Thoracic aorta (tissue), 2 donors: ENCODE measurements at regions not wholly inside any gene's neighbourhood (a gene's known extent, or its start where the extent isn't known, plus 50 kb on each side); places are given as distances from the start of the nearest gene placed in this dataset.

Experiments
- ATAC-seq: fragments of 150-250 bp; one replicate; pipeline ENCODE4 v1.8.0; 2017; ENCODE audit warnings: low read depth; ENCODE audit not compliant: insufficient number of reproducible peaks, low FRiP score
- DNase-seq: peaks from one replicate; pipeline ENCODE4 v3.0.0-alpha.2; 2020; ENCODE audit warnings: low spot score
- H3K27ac ChIP-seq, 2 donors: fragments of 200-600 bp; sonication (generic); 1 replicate in 1 of 2; 2 replicates in 1 of 2; pipeline ENCODE4 v1.5.1; 2016; ENCODE audit warnings: mild to moderate bottlenecking in 2 of 2, moderate library complexity in 2 of 2
- H3K27me3 ChIP-seq: fragments of 200-600 bp; sonication (generic); replicated peaks from 2 replicates; pipeline ENCODE4 v1.6.0; 2016; ENCODE audit warnings: mild to moderate bottlenecking; ENCODE audit not compliant: insufficient read depth
- H3K36me3 ChIP-seq: fragments of 200-600 bp; sonication (generic); one replicate; pipeline ENCODE4 v1.5.1; 2016
- H3K4me1 ChIP-seq, 2 donors: fragments of 200-600 bp; sonication (generic); 1 replicate in 1 of 2; 2 replicates in 1 of 2; pipeline versions ENCODE4 v1.5.1 to v1.6.0; 2016; ENCODE audit warnings: low read depth in 2 of 2, mild to moderate bottlenecking in 1 of 2; ENCODE audit not compliant: control insufficient read depth in 1 of 2
- H3K4me3 ChIP-seq: fragments of 200-600 bp; sonication (generic); 2 replicates; pipeline ENCODE4 v1.5.1; 2016; ENCODE audit warnings: mild to moderate bottlenecking
- H3K9me3 ChIP-seq: fragments of 200-600 bp; sonication (generic); 2 replicates; pipeline ENCODE4 v1.5.1; 2016
- TF ChIP-seq, protein P1 (sequence below): fragments of 200-600 bp; sonication (generic); IDR thresholded peaks from one replicate; pipeline ENCODE4 v1.5.1; 2019; ENCODE audit warnings: antibody characterized with exemption

DNA sequence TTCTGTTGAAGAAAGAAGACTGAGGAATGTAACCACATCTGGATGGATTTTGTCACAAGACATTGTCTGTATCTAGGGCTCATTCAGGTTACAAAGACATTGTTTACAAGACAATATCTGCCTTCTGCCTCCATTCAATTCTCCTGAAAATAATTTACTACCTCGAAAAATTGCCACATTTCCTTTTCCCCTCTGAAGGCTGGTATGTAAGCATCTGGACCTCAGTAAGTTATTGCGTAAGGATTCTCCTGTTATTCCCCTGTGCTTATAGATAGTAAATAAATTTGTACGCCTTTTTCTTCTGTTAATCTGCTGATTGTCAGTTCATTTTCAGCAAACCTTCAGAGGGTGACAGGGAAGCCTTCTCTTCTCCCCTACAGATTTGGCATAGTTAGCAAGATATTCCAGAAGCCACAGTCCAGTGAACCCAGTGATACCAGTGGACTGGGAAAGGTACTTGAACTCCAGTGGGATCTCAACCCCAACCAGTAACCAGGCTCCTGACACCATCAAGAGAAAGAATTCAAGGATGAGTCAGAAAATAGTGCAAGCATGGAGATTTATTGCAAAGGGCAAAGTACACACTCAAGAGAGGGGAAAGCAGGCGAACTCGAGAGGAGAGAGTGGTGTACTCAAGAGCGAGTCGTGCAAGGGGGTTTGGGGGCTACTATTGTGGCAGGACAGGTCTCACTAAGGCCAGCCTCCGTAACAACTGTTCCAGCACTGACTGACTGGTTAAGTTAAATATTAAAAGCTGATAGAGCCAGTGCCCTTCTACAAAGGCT lies 706.9 kb upstream of the GHITM start:
- DNase-seq = no peak
- Histone ChIP-seq H3K27ac (no peak overlapping the region), H3K9me3 (no peaks in the 10 kb centered on the region), H3K27me3 (no peaks in the 10 kb centered on the region), H3K36me3 (no peaks in the 10 kb centered on the region), H3K4me3 (no peak overlapping the region), H3K4me1 (peaks cover 0 to 8% of the 10 kb centered on the region in 2 donors)
- no peak for ATAC-seq
- TF ChIP-seq, protein P1, sequence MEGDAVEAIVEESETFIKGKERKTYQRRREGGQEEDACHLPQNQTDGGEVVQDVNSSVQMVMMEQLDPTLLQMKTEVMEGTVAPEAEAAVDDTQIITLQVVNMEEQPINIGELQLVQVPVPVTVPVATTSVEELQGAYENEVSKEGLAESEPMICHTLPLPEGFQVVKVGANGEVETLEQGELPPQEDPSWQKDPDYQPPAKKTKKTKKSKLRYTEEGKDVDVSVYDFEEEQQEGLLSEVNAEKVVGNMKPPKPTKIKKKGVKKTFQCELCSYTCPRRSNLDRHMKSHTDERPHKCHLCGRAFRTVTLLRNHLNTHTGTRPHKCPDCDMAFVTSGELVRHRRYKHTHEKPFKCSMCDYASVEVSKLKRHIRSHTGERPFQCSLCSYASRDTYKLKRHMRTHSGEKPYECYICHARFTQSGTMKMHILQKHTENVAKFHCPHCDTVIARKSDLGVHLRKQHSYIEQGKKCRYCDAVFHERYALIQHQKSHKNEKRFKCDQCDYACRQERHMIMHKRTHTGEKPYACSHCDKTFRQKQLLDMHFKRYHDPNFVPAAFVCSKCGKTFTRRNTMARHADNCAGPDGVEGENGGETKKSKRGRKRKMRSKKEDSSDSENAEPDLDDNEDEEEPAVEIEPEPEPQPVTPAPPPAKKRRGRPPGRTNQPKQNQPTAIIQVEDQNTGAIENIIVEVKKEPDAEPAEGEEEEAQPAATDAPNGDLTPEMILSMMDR = no peak

- no peak overlapping the region for H3K27ac ChIP-seq
- TF ChIP-seq, protein P1 = no peak
- H3K9me3 ChIP-seq = no peaks in the 10 kb centered on the region
- no peak for ATAC-seq
- no peaks in the 10 kb centered on the region for H3K36me3 ChIP-seq
- H3K4me3 ChIP-seq = no peak overlapping the region
- no peak for DNase-seq
- H3K27me3 ChIP-seq = no peaks in the 10 kb centered on the region
- peaks cover 0 to 8% of the 10 kb centered on the region in 2 donors for H3K4me1 ChIP-seq
Observed at GRCh38 chr10:83433705-83434104, 705.6 kb upstream of the GHITM start.

GRCh38 chr10:83448013-83448412 lies 691.3 kb upstream of the GHITM start:
- Histone ChIP-seq H3K4me1 (no peaks in the 10 kb centered on the region), H3K27me3 (no peaks in the 10 kb centered on the region), H3K27ac (no peak overlapping the region), H3K4me3 (no peak overlapping the region), H3K36me3 (no peaks in the 10 kb centered on the region), H3K9me3 (no peaks in the 10 kb centered on the region)
- TF ChIP-seq, protein P1 = no peak
- no peak for DNase-seq
- ATAC-seq = no peak

DNA sequence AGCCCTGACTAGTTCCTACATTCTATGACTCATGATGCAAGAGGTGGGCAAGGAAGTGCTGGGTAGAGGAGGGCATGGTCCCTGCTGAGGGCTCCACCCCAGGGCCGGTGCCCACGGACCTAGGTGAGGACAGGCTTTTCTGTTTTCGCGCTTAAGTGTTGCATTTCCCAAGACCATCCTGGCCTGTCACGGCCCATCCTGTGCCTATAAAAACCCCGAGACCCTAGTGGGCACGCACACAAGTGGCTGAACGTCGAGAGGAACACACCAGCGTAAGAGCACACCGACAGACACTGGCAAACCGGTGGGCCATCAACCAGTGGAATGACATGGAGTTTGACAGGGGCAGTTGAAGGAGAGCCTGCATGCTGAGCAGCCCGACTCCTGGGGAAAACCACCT lies 680.7 kb upstream of the GHITM start:
- Histone ChIP-seq H3K27ac (no peak overlapping the region), H3K9me3 (no peaks in the 10 kb centered on the region), H3K27me3 (no peaks in the 10 kb centered on the region), H3K4me3 (no peak overlapping the region), H3K4me1 (no peaks in the 10 kb centered on the region), H3K36me3 (no peaks in the 10 kb centered on the region)
- TF ChIP-seq, protein P1 = no peak
- DNase-seq (no peak), ATAC-seq (no peak)

DNA sequence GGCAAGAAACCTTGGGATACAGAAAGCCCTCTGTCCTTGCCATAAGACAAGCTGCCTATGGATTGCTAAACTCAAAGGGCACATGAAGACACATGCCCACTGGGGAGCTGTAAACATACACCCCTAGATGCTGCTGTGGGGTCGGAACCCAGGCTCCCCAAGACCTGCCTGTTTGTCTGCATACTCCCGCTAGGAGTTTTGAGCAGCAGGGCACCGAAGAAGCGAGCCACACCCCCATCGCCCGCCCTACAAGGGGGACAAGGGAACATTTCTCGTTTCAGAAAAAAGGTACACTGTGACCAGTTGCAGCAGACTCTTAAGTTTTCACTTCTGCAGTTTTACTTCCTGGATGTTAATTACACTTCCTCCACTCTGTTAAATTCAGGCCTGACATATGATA lies 680.2 kb upstream of the GHITM start:
- Histone ChIP-seq H3K4me1 (no peaks in the 10 kb centered on the region), H3K4me3 (no peak overlapping the region), H3K9me3 (no peaks in the 10 kb centered on the region), H3K36me3 (no peaks in the 10 kb centered on the region), H3K27ac (no peak overlapping the region), H3K27me3 (no peaks in the 10 kb centered on the region)
- ATAC-seq (no peak), DNase-seq (no peak)
- TF ChIP-seq, protein P1 = no peak
